Heart left ventricle (tissue), 13 donors: ENCODE measurements at regions not wholly inside any gene's neighbourhood (a gene's known extent, or its start where the extent isn't known, plus 50 kb on each side); places are given as distances from the start of the nearest gene placed in this dataset.

Experiments
- CTCF ChIP-seq, 12 donors: fragments of 200-600 bp; sonication (generic) in 4 of 12; IDR thresholded peaks; one replicate each; pipeline versions ENCODE4 v1.5.0 to v1.8.0; 2018 to 2022; ENCODE audit warnings: antibody characterized with exemption in 12 of 12, mild to moderate bottlenecking in 5 of 12
- POLR2A ChIP-seq, 2 donors: fragments of 450-650 bp; IDR thresholded peaks; one replicate each; pipeline ENCODE4 v1.6.1; 2017; ENCODE audit warnings: antibody characterized with exemption in 2 of 2, mild to moderate bottlenecking in 2 of 2, moderate library complexity in 2 of 2
- donor health status: ischemic (EF 13 %, LVEDD 7.1; RV severe dilation, severe dysfunction).
- donor health status: DM: no; HTN: yes; CAD: no.
- donor health status: DM: no; HTN: no; CAD: no.
- donor health status: ischemic (EF 25% LVEDD 6.9; RV normal size, moderate dysfunction).
- donor health status: ischemic (EF 25% LVEDD 5.7; RV mildly dilated, moderate dysfunction).
- donor health status: ischemic (EF 35%, LVEDD 5.7; RV mildly dilated, moderate dysfunction).
- donor health status: nonischemic (EF 11% LVEDD 7.7; RV severe dilation, severe dysfunction).
- donor health status: DM: yes; HTN: yes; CAD: no.
- donor health status: PGD.
- donor health status: ischemic (EF 29% LVEDD 5.4; RV normal size, mild dysfunction).
- donor health status: nonischemic (EF 23%, LVEDD 6.1; RV moderate dilation, normal function).

GRCh38 chr17:14923981-14924380 lies 341.1 kb downstream of the PMP22 start:
- TF ChIP-seq POLR2A (IDR thresholded peaks at IDR 0.05) (no peak), CTCF (IDR thresholded peaks at IDR 0.05) (no peak)
